Esophagus muscularis mucosa (tissue), 3 donors: ENCODE measurements at regions not wholly inside any gene's neighbourhood (a gene's known extent, or its start where the extent isn't known, plus 50 kb on each side); places are given as distances from the start of the nearest gene placed in this dataset.

Source experiments
- EP300 ChIP-seq: sonication (generic); formaldehyde crosslinking; IDR thresholded peaks from one replicate; pipeline ENCODE4 v1.6.1; 2017; ENCODE audit warnings: antibody characterized with exemption
- TF ChIP-seq, protein P1 (sequence below), 3 experiments: fragments of 200-600 bp in 2 of 3; fragments of 450-650 bp in 1 of 3; sonication (generic) in 2 of 3; IDR thresholded peaks; one replicate each; pipeline ENCODE4 v1.5.1; 2017 to 2019; ENCODE audit warnings: antibody characterized with exemption in 3 of 3, mild to moderate bottlenecking in 2 of 3, moderate library complexity in 1 of 3

DNA sequence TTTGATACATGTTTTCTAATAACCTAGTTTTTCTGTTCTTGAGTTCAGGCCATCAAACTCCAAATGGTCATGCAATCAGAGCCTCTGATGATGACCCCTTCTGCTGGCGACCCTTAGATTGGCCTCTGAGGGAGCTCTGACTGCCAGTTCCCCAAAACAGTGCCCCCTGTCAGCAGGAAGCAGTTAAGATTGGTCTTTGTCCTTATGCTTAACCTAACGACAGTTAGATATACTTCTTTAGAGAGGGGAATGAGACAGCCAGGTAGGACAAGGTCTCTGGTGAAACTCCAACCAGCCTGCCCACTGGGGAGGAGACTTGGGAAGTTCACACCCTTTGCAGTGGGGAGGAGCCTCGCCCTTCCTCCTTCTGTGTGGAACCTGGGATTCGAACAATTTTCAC, 390.4 kb upstream of the KIF2A start:
- TF ChIP-seq, protein P1, sequence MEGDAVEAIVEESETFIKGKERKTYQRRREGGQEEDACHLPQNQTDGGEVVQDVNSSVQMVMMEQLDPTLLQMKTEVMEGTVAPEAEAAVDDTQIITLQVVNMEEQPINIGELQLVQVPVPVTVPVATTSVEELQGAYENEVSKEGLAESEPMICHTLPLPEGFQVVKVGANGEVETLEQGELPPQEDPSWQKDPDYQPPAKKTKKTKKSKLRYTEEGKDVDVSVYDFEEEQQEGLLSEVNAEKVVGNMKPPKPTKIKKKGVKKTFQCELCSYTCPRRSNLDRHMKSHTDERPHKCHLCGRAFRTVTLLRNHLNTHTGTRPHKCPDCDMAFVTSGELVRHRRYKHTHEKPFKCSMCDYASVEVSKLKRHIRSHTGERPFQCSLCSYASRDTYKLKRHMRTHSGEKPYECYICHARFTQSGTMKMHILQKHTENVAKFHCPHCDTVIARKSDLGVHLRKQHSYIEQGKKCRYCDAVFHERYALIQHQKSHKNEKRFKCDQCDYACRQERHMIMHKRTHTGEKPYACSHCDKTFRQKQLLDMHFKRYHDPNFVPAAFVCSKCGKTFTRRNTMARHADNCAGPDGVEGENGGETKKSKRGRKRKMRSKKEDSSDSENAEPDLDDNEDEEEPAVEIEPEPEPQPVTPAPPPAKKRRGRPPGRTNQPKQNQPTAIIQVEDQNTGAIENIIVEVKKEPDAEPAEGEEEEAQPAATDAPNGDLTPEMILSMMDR (IDR thresholded peaks at IDR 0.05) = no peak
- no peak for TF ChIP-seq EP300
